H9 (cell line): ENCODE measurements at regions not wholly inside any gene's neighbourhood (a gene's known extent, or its start where the extent isn't known, plus 50 kb on each side); places are given as distances from the start of the nearest gene placed in this dataset.

Source experiments
- DNase-seq: peaks from one replicate; pipeline ENCODE4 v3.0.0-alpha.2; 2017
- H2AFZ ChIP-seq: one replicate; pipeline ENCODE4 v1.6.1; 2013; ENCODE audit warnings: mild to moderate bottlenecking, low read length, control low read depth, moderate library complexity
- H2AK5ac ChIP-seq: 2 replicates; pipeline ENCODE4 v1.6.1; 2013; ENCODE audit warnings: low read length, control low read depth, mixed read lengths; ENCODE audit not compliant: insufficient read length
- H2BK120ac ChIP-seq: one replicate; pipeline ENCODE4 v1.6.1; 2013; ENCODE audit warnings: low read depth, mild to moderate bottlenecking, low read length, control low read depth, inconsistent platforms; ENCODE audit not compliant: poor library complexity, severe bottlenecking
- H2BK12ac ChIP-seq: 2 replicates; pipeline ENCODE4 v1.6.1; 2013; ENCODE audit warnings: low read length, control low read depth, mixed read lengths, low read depth; ENCODE audit not compliant: insufficient read length
- H2BK15ac ChIP-seq: 2 replicates; pipeline ENCODE4 v1.6.1; 2013; ENCODE audit warnings: low read depth, low read length, control low read depth
- H2BK20ac ChIP-seq: one replicate; pipeline ENCODE4 v1.6.1; 2013; ENCODE audit warnings: low read depth, mild to moderate bottlenecking, low read length, control low read depth, inconsistent platforms; ENCODE audit not compliant: poor library complexity, severe bottlenecking
- H2BK5ac ChIP-seq: 2 replicates; pipeline ENCODE4 v1.6.1; 2013; ENCODE audit warnings: low read length, control low read depth, mixed read lengths; ENCODE audit not compliant: insufficient read length
- H3K14ac ChIP-seq: 2 replicates; pipeline ENCODE4 v1.6.1; 2013; ENCODE audit warnings: low read length, control low read depth; ENCODE audit not compliant: insufficient read depth
- H3K18ac ChIP-seq: 2 replicates; pipeline ENCODE4 v1.6.1; 2013; ENCODE audit warnings: low read depth, mild to moderate bottlenecking, mixed read lengths, low read length, control low read depth; ENCODE audit not compliant: insufficient read length
- H3K23ac ChIP-seq: 2 replicates; pipeline ENCODE4 v1.6.1; 2013; ENCODE audit warnings: low read length, control low read depth, mixed read lengths, low read depth; ENCODE audit not compliant: insufficient read length
- H3K23me2 ChIP-seq: 2 replicates; pipeline ENCODE4 v1.6.1; 2013; ENCODE audit warnings: low read depth, mild to moderate bottlenecking, mixed read lengths, low read length, control low read depth; ENCODE audit not compliant: insufficient read length, poor library complexity, severe bottlenecking
- H3K27ac ChIP-seq: 2 replicates; pipeline ENCODE4 v1.5.1; 2013; ENCODE audit warnings: low read length, control low read depth, mixed read lengths, low read depth; ENCODE audit not compliant: insufficient read length
- H3K27me3 ChIP-seq: 2 replicates; pipeline ENCODE4 v1.6.1; 2013; ENCODE audit warnings: low read length, control low read depth, inconsistent platforms; ENCODE audit not compliant: insufficient read depth
- H3K4ac ChIP-seq: 2 replicates; pipeline ENCODE4 v1.6.1; 2013; ENCODE audit warnings: low read depth, mild to moderate bottlenecking, control low read depth, inconsistent platforms, low read length, moderate library complexity
- H3K4me1 ChIP-seq: 2 replicates; pipeline ENCODE4 v1.6.1; 2013; ENCODE audit warnings: low read length, control low read depth, inconsistent platforms; ENCODE audit not compliant: insufficient read depth
- H3K4me2 ChIP-seq: 2 replicates; pipeline ENCODE4 v1.6.1; 2013; ENCODE audit warnings: low read length, control low read depth, mixed read lengths; ENCODE audit not compliant: insufficient read length, insufficient read depth
- H3K56ac ChIP-seq: 2 replicates; pipeline ENCODE4 v1.6.1; 2013; ENCODE audit warnings: low read depth, mild to moderate bottlenecking, mixed read lengths, low read length, control low read depth; ENCODE audit not compliant: insufficient read length
- H3K79me1 ChIP-seq: 2 replicates; pipeline ENCODE4 v1.6.1; 2013; ENCODE audit warnings: low read depth, mild to moderate bottlenecking, moderate library complexity, low read length, control low read depth, inconsistent platforms; ENCODE audit not compliant: insufficient read depth, poor library complexity, severe bottlenecking
- H3K79me2 ChIP-seq: 2 replicates; pipeline ENCODE4 v1.6.1; 2013; ENCODE audit warnings: low read length, control low read depth, inconsistent platforms; ENCODE audit not compliant: insufficient read depth
- H3K9ac ChIP-seq: 2 replicates; pipeline ENCODE4 v1.6.1; 2013; ENCODE audit warnings: low read length, control low read depth, mixed read lengths; ENCODE audit not compliant: insufficient read length; ENCODE audit errors: extremely low read depth
- H3K9me3 ChIP-seq: one replicate; pipeline ENCODE4 v1.6.1; 2013; ENCODE audit warnings: low read depth, low read length, inconsistent platforms; ENCODE audit not compliant: control insufficient read depth
- H3T11ph ChIP-seq: one replicate; pipeline ENCODE4 v1.6.1; 2013; ENCODE audit warnings: mild to moderate bottlenecking, low read length, control low read depth, inconsistent platforms
- H4K20me1 ChIP-seq: one replicate; pipeline ENCODE4 v1.6.1; 2013; ENCODE audit not compliant: control insufficient read depth, insufficient read length, insufficient read depth
- H4K5ac ChIP-seq: 2 replicates; pipeline ENCODE4 v1.6.1; 2013; ENCODE audit warnings: low read depth, mild to moderate bottlenecking, mixed read lengths, low read length, control low read depth; ENCODE audit not compliant: insufficient read length
- H4K8ac ChIP-seq: replicated peaks from 2 replicates; pipeline ENCODE4 v1.6.1; 2013; ENCODE audit warnings: low read length, control low read depth, mixed read lengths, low read depth; ENCODE audit not compliant: insufficient read length
- H4K91ac ChIP-seq: 2 replicates; pipeline ENCODE4 v1.6.1; 2013; ENCODE audit warnings: low read depth, mild to moderate bottlenecking, moderate library complexity, mixed read lengths, low read length, control low read depth; ENCODE audit not compliant: insufficient read length
- H3K27ac Mint-ChIP-seq, 3 experiments: 2 replicates in 2 of 3; 3 replicates in 1 of 3; pipeline ENCODE4 v1.8.0; 2020 to 2021; ENCODE audit warnings: mixed read lengths in 3 of 3, mild to moderate bottlenecking in 1 of 3, moderate library complexity in 1 of 3
- H3K27me3 Mint-ChIP-seq: 2 replicates; pipeline ENCODE4 v1.8.0; 2021; ENCODE audit warnings: low read depth, mild to moderate bottlenecking, moderate library complexity, mixed read lengths
- H3K36me3 Mint-ChIP-seq, 3 experiments: 2 replicates in 2 of 3; 3 replicates in 1 of 3; pipeline ENCODE4 v1.8.0; 2020 to 2021; ENCODE audit warnings: low read depth in 3 of 3, mixed read lengths in 3 of 3; ENCODE audit not compliant: insufficient read depth in 1 of 3
- H3K4me1 Mint-ChIP-seq, 2 experiments: 2 replicates each; pipeline ENCODE4 v1.8.0; 2020; ENCODE audit warnings: mixed read lengths in 2 of 2
- H3K4me3 Mint-ChIP-seq, 2 experiments: 2 replicates in 1 of 2; 3 replicates in 1 of 2; pipeline ENCODE4 v1.8.0; 2020 to 2021; ENCODE audit warnings: mild to moderate bottlenecking in 2 of 2, mixed read lengths in 2 of 2, moderate library complexity in 1 of 2
- H3K9me3 Mint-ChIP-seq, 2 experiments: 2 replicates in 1 of 2; 3 replicates in 1 of 2; pipeline ENCODE4 v1.8.0; 2020; ENCODE audit warnings: mild to moderate bottlenecking in 2 of 2, mixed read lengths in 2 of 2, moderate library complexity in 1 of 2
- CTCF ChIP-seq: fragments of 200-600 bp; sonication (generic); conservative IDR thresholded peaks from 3 replicates; pipeline ENCODE4 v1.8.0; 2021; ENCODE audit warnings: antibody characterized with exemption, mild to moderate bottlenecking
- WGBS: extraction: QIAGEN DNeasy Blood & Tissue Kit; methylation state at CpG from one replicate; pipeline ENCODE4 v1.1.7; 2013; ENCODE audit warnings: missing lambda C conversion rate, low lambda C conversion rate, mixed read lengths; ENCODE audit not compliant: insufficient read length; ENCODE audit errors: extremely low coverage; 5-methylcytosine and 5-hydroxymethylcytosine counted together

- H3K23ac ChIP-seq: no peak overlapping the region
- no peak overlapping the region for H3K4ac ChIP-seq
- no peak for TF ChIP-seq CTCF
- H2BK120ac ChIP-seq: no peak overlapping the region
- H3K23me2 ChIP-seq: no peaks in the 10 kb centered on the region
- H3K36me3 Mint-ChIP-seq: no peaks in the 10 kb centered on the region
- H2BK20ac ChIP-seq: no peak overlapping the region
- no peak overlapping the region for H3K18ac ChIP-seq
- H3K27me3 Mint-ChIP-seq: no peaks in the 10 kb centered on the region; the same call in 1 of the 2 replicates
- no peak overlapping the region for H3K4me3 Mint-ChIP-seq
- H3T11ph ChIP-seq: no peak overlapping the region
- no peak overlapping the region for H3K4me2 ChIP-seq
- H3K27me3 ChIP-seq: no peaks in the 10 kb centered on the region
- H3K4me1 Mint-ChIP-seq: peaks cover 8 to 10% of the 10 kb centered on the region in 2 experiments
- no peak overlapping the region for H3K27ac Mint-ChIP-seq
- no peak for DNase-seq
- no peaks in the 10 kb centered on the region for H3K79me1 ChIP-seq
- WGBS: no CpG with 5 or more reads among the region's 6 CpGs
- no peak overlapping the region for H2BK15ac ChIP-seq
- no peak overlapping the region for H2BK12ac ChIP-seq
- H3K4me1 ChIP-seq: no peaks in the 10 kb centered on the region
- no peak overlapping the region for H4K91ac ChIP-seq
- no peak overlapping the region for H3K56ac ChIP-seq
- H3K9ac ChIP-seq: no peak overlapping the region
- no peak overlapping the region for H2AK5ac ChIP-seq
- no peak overlapping the region for H2AFZ ChIP-seq
- no peak overlapping the region for H3K14ac ChIP-seq
- H3K27ac ChIP-seq: no peak overlapping the region
- H4K5ac ChIP-seq: no peak overlapping the region
- no peak overlapping the region for H2BK5ac ChIP-seq
- no peaks in the 10 kb centered on the region for H3K79me2 ChIP-seq
- no peaks in the 10 kb centered on the region for H3K9me3 ChIP-seq
- H3K9me3 Mint-ChIP-seq: no peaks in the 10 kb centered on the region
- no peak overlapping the region for H4K8ac ChIP-seq
- H4K20me1 ChIP-seq: no peaks in the 10 kb centered on the region
Measured at GRCh38 chr12:93022603-93023340, 93.7 kb upstream of the EEA1 start.
